ENCODE measurements at regions not wholly inside any gene's neighbourhood (a gene's known extent, or its start where the extent isn't known, plus 50 kb on each side); places are given as distances from the start of the nearest gene placed in this dataset.
A peak's percentile ranks its signal among the peaks of the same experiment; 100 is the strongest.
"Not testable (repeated sequence)": the region's sequence is repeated elsewhere in the genome, so short reads cannot be mapped to it uniquely, and the experiment has no call there.

- no peak for DNase-seq (ENCODE audit: low read depth)
Measured at GRCh38 chr4:101670370-101670769, 120.2 kb upstream of the BANK1 start.

DNA sequence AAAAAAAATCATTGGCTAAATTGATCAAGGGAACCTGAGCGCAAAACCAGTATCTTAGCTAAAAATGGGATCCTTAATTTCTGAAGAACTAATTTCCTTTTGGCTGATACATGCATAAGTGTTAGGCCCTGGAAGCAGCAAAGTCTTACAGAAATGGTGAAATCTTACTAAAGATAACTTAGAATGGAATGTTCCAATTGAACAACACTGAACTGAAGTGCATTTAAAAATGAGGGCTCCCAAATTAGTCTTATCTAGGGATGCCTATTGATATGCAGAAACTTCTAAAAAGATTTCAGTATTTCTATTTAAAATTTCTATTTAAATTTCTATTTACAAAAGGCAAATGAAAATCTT, 120.7 kb upstream of the BANK1 start:
- no peak for DNase-seq (ENCODE audit: low read depth)

- no peak for DNase-seq (ENCODE audit: low read depth)
Measured at GRCh38 chr4:101669138-101669831, 121.2 kb upstream of the BANK1 start.

GRCh38 chr4:101667348-101667747, 123.2 kb upstream of the BANK1 start:
- DNase-seq (ENCODE audit: low read depth), result peak; percentile 68

- no peak for DNase-seq (ENCODE audit: low read depth)
Measured at GRCh38 chr4:101660607-101661006, 129.9 kb upstream of the BANK1 start.

DNA sequence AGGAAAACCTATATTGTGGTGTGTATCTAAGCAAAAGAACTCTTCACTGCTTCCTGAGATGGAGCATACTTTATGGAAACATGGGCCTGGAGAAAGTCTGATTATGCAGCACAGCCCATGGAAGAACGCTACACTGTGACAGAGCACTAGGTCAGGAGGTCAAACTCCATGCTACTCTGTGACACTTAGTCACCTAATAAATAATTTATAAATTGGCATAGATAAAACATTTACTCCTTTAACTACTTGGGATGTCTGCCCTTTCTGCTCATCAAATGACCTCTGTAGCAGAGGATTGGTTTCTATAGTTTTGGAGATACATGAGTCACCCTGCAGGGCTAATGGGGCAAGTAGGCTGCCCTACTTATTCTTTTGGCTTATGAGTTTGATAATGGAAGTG, 134.7 kb upstream of the BANK1 start:
- DNase-seq (ENCODE audit: low read depth), result no peak

- DNase-seq (ENCODE audit: low read depth), result no peak
Measured at GRCh38 chr4:101655005-101655404, 135.5 kb upstream of the BANK1 start.

- DNase-seq (ENCODE audit: low read depth), result no peak
Measured at GRCh38 chr4:101651778-101652177, 138.8 kb upstream of the BANK1 start.

DNA sequence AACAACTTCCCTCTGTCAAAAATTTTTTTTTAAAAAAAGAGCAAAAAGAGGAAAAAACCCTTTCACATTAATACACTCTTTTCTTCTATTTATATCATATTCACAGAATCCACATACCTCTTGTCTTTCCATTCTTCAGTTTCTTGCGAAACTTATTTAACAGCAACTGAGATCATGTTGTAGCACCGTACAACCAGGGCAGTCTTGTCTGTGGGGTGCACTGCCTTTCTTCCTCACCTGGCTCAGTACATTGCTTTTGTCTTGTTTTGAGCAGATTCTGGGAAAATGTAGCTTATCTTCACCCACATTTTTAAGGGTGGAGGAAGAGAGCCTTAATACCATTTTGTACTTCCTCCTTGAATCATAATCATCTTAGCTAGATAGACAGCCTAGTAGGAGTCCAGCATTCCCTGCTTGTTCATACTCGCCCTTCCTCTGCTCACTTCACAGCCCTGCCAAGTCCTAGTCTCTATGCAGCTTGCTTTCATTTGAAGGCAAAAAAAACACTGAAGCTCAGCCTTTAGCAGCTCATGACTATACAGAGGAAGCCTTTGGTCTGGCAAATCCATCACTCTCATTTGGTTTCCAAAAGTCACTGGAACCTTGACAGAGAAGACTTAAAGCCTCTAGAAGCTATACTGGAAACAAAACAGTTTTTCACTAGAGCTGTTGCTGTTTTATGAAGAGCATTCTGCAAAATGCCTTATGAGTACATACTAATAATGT, 140.6 kb upstream of the BANK1 start:
- peak; percentile 73 for DNase-seq (ENCODE audit: low read depth)

GRCh38 chr4:101647710-101648034, 142.9 kb upstream of the BANK1 start:
- DNase-seq (ENCODE audit: low read depth), result no peak

GRCh38 chr4:101644516-101644915, 146.0 kb upstream of the BANK1 start:
- no peak for DNase-seq (ENCODE audit: low read depth)

GRCh38 chr4:101643186-101643837, 147.2 kb upstream of the BANK1 start:
- no peak for DNase-seq (ENCODE audit: low read depth)

DNA sequence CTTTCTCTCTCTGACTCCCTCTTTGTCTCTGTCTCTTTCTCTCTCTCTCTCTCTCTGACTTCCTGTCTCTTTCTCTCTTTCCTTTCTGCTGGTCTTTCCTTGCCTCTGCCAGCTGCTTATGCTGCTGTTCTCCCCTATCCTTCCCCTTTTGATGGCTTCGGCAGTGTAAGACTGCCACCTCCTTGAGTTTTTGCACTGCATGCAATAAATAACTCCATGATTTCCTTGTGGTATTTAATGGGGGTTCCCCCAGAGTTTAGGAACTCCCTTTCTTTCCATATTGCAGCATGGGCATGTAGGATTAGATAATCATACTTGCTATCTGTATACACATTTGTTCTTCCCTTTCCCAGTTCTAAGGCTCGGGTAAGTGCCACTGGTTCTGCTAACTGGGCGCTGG, 157.8 kb upstream of the BANK1 start:
- not testable (repeated sequence) for DNase-seq (ENCODE audit: low read depth)

- DNase-seq (ENCODE audit: low read depth), result no peak
Measured at GRCh38 chr4:101630319-101630986, 160.1 kb upstream of the BANK1 start.

DNA sequence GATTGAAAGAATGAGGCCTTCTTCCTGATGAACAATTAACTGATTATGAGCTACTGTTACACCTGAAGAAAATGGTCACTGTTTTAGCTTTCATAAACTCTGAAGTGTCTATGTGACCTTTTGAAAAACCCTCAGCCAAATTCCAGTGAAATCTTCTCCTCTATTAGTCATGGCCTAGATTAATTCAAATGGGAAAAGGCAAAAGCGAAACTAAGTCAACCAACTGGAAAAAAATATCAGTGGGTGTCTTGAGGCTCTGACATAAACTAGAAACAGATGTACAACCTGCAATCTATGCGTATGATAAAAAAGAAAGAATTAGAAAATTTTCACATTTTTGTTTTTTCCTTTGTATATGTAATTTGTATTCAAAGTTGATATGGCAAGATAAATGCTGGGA, 169.4 kb upstream of the BANK1 start:
- DNase-seq (ENCODE audit: low read depth), result peak; percentile 59

DNA sequence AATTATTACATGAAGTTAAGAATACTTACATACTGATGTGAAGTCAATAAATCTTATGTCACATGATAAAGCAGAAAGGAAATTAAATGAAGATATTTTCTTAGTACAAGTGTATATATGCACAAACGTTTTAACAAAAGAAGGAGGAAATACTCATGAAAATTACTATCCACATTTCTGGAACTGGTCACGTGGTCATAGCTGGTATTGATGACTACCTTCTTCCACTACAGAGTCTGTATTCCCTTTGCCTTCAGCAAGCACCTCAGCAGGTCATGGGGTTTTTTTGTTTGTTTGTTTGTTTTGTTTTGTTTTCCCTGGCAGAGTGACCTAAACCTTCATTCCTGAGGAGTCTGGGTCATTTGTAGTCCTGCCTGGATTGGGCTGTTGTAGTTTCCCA, 174.9 kb upstream of the BANK1 start:
- no peak for DNase-seq (ENCODE audit: low read depth)

DNA sequence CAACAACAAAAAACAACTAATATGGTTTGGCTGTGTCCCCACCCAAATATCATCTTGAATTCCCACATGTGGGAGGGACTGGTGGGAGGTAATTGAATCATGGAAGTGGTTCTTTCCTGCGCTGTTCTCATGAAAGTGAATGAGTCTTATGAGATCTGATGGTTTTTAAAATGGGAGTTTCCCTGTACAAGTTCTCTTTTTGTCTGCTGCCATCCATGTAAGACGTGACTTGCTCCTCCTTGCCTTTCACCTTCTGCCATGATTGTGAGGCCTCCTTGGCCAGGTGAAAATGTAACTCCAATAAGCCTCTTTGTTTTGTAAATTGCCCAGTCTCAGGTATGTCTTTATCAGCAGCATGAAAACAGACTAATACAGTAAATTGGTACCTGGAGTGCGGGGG, 183.5 kb upstream of the BANK1 start:
- not testable (repeated sequence) for DNase-seq (ENCODE audit: low read depth)

DNA sequence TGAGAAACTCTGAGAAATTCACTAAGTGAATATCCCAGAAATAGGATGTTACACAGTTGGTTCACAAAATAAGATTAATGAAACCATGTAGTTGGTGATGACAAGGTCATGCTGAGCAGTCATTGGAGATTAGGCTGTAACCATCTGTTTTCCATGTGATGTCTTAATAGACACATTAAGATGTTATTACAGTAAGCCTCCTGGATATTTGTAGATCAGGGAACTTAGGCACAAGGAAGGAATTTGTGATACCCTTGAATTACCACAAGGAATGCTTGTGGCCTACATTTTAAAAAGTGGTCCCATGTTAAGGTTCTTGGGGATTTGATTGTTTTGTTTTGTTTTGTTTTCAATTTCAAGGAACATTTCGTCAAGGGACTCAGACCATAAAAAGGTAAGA, 185.6 kb upstream of the BANK1 start:
- DNase-seq (ENCODE audit: low read depth), result no peak

- DNase-seq (ENCODE audit: low read depth), result no peak
Measured at GRCh38 chr4:101600287-101600686, 190.2 kb upstream of the BANK1 start.

- peak; percentile 75 for DNase-seq (ENCODE audit: low read depth)
Measured at GRCh38 chr4:101599620-101600019, 190.9 kb upstream of the BANK1 start.

- DNase-seq (ENCODE audit: low read depth), result no peak
Measured at GRCh38 chr4:101596781-101597552, 193.6 kb upstream of the BANK1 start.

- no peak for DNase-seq (ENCODE audit: low read depth)
Measured at GRCh38 chr4:101594588-101594987, 195.9 kb upstream of the BANK1 start.
